Ishikawa (cell line): ENCODE measurements at regions not wholly inside any gene's neighbourhood (a gene's known extent, or its start where the extent isn't known, plus 50 kb on each side); places are given as distances from the start of the nearest gene placed in this dataset.

Experiments
- CEBPB ChIP-seq: IDR thresholded peaks from 2 replicates; pipeline ENCODE4 v1.6.1; 2012
- CREB1 ChIP-seq: IDR thresholded peaks from 2 replicates; pipeline ENCODE4 v1.6.1; 2012; ENCODE audit warnings: low read depth
- EGR1 ChIP-seq: IDR thresholded peaks from 2 replicates; pipeline ENCODE4 v1.6.1; 2012
- EP300 ChIP-seq: IDR thresholded peaks from 2 replicates; pipeline ENCODE4 v1.6.1; 2012; ENCODE audit warnings: borderline replicate concordance
- FOXM1 ChIP-seq: IDR thresholded peaks from 2 replicates; pipeline ENCODE4 v1.6.1; 2012; ENCODE audit warnings: low read depth, borderline replicate concordance
- NFIC ChIP-seq: IDR thresholded peaks from 2 replicates; pipeline ENCODE4 v1.6.1; 2012
- RAD21 ChIP-seq: IDR thresholded peaks from 2 replicates; pipeline ENCODE4 v1.6.1; 2012; ENCODE audit warnings: low read depth
- TAF1 ChIP-seq: IDR thresholded peaks from 2 replicates; pipeline ENCODE4 v1.6.1; 2012; ENCODE audit warnings: low read depth, mild to moderate bottlenecking
- TCF12 ChIP-seq: IDR thresholded peaks from 2 replicates; pipeline ENCODE4 v1.6.1; 2012; ENCODE audit warnings: low read depth
- TEAD4 ChIP-seq: IDR thresholded peaks from 2 replicates; pipeline ENCODE4 v1.6.1; 2012
- YY1 ChIP-seq: IDR thresholded peaks from 2 replicates; pipeline ENCODE4 v1.6.1; 2012; ENCODE audit warnings: low read depth
- ZBTB7A ChIP-seq: IDR thresholded peaks from 2 replicates; pipeline ENCODE4 v1.6.1; 2012; ENCODE audit warnings: low read depth
- TF ChIP-seq, protein P1 (sequence below): IDR thresholded peaks from 2 replicates; pipeline ENCODE4 v1.6.1; 2012; ENCODE audit warnings: low read depth, mild to moderate bottlenecking
- TF ChIP-seq, protein P2 (sequence below): IDR thresholded peaks from 2 replicates; pipeline ENCODE4 v1.6.1; 2012
- TF ChIP-seq, protein P3 (sequence below): IDR thresholded peaks from 2 replicates; pipeline ENCODE4 v1.6.1; 2012

DNA sequence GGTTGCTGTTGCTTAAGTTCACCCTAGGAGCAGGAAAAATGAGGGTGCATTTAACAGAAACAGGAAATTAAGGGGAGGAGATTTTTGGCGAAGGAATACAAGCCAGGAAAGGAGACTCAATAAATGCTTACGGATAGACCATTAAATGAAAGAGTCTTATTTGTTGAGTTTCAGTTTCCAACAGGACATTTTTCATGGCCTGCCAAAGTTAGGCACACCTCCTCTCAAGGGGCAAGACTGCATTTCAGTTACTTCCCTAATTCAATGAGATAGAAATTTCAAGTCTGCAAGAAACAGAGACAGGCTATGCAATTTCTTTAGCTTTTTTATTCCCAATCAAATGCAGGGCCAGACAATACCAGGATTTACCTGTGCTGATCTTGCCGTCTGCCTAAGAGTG is 394.7 kb upstream of the KLHL29 start:
- TF ChIP-seq FOXM1 (no peak), TCF12 (no peak), TAF1 (no peak), EP300 (no peak)

- TF ChIP-seq NFIC, result no peak
- TF ChIP-seq ZBTB7A, result no peak
- TF ChIP-seq, protein P1, sequence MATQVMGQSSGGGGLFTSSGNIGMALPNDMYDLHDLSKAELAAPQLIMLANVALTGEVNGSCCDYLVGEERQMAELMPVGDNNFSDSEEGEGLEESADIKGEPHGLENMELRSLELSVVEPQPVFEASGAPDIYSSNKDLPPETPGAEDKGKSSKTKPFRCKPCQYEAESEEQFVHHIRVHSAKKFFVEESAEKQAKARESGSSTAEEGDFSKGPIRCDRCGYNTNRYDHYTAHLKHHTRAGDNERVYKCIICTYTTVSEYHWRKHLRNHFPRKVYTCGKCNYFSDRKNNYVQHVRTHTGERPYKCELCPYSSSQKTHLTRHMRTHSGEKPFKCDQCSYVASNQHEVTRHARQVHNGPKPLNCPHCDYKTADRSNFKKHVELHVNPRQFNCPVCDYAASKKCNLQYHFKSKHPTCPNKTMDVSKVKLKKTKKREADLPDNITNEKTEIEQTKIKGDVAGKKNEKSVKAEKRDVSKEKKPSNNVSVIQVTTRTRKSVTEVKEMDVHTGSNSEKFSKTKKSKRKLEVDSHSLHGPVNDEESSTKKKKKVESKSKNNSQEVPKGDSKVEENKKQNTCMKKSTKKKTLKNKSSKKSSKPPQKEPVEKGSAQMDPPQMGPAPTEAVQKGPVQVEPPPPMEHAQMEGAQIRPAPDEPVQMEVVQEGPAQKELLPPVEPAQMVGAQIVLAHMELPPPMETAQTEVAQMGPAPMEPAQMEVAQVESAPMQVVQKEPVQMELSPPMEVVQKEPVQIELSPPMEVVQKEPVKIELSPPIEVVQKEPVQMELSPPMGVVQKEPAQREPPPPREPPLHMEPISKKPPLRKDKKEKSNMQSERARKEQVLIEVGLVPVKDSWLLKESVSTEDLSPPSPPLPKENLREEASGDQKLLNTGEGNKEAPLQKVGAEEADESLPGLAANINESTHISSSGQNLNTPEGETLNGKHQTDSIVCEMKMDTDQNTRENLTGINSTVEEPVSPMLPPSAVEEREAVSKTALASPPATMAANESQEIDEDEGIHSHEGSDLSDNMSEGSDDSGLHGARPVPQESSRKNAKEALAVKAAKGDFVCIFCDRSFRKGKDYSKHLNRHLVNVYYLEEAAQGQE, result no peak
- TF ChIP-seq EP300, result no peak
- TF ChIP-seq CREB1, result no peak
- TF ChIP-seq CEBPB, result no peak
- TF ChIP-seq TCF12, result no peak
- TF ChIP-seq FOXM1, result no peak
- TF ChIP-seq, protein P2, sequence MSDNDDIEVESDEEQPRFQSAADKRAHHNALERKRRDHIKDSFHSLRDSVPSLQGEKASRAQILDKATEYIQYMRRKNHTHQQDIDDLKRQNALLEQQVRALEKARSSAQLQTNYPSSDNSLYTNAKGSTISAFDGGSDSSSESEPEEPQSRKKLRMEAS, result no peak
- TF ChIP-seq RAD21, result no peak
- TF ChIP-seq, protein P3, sequence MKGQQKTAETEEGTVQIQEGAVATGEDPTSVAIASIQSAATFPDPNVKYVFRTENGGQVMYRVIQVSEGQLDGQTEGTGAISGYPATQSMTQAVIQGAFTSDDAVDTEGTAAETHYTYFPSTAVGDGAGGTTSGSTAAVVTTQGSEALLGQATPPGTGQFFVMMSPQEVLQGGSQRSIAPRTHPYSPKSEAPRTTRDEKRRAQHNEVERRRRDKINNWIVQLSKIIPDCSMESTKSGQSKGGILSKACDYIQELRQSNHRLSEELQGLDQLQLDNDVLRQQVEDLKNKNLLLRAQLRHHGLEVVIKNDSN, result no peak
- no peak for TF ChIP-seq EGR1
- no peak for TF ChIP-seq TEAD4
- no peak for TF ChIP-seq TAF1
- no peak for TF ChIP-seq YY1
These were observed 393.1 kb upstream of the KLHL29 start for GRCh38 chr2:22991844-22992243.

- TF ChIP-seq, protein P2, result no peak
- TF ChIP-seq EGR1 (no peak), TCF12 (no peak), FOXM1 (no peak), TEAD4 (no peak), TAF1 (no peak), YY1 (no peak), EP300 (no peak)
- TF ChIP-seq, protein P3, result no peak
These were observed 392.5 kb upstream of the KLHL29 start for GRCh38 chr2:22992441-22992840.

- TF ChIP-seq TAF1 (no peak), RAD21 (no peak), TEAD4 (no peak), EGR1 (no peak), YY1 (no peak), CREB1 (no peak), ZBTB7A (no peak), NFIC (no peak), EP300 (no peak), CEBPB (no peak), TCF12 (no peak), FOXM1 (no peak)
- TF ChIP-seq, protein P1, result no peak
- TF ChIP-seq, protein P2, result no peak
- TF ChIP-seq, protein P3, result no peak
These were observed 391.7 kb upstream of the KLHL29 start for GRCh38 chr2:22993250-22993649.

DNA sequence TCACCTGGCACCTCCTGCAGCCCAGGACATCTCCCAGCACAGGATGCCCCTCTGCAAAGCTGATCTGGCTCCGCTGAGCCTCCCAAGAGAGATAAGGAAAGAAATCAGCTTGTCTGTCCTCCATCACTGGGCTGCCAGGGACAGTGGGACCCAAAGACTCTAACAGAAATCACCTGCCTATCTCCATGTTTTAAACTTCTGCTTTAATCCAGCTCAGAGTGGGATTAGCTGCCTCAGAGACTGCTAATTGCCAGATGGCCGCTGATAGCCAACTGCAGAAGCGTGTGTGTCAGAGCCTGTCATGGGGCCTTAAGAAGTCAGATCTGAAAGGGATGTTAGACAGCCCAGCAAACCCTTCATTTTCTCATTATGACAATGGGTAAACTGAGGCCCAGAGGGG is 389.4 kb upstream of the KLHL29 start:
- TF ChIP-seq, protein P3, result no peak
- TF ChIP-seq, protein P2, result no peak
- no peak for TF ChIP-seq CEBPB
- TF ChIP-seq CREB1, result no peak
- TF ChIP-seq, protein P1, result no peak
- TF ChIP-seq ZBTB7A, result no peak
- no peak for TF ChIP-seq TEAD4
- TF ChIP-seq FOXM1, result no peak
- no peak for TF ChIP-seq RAD21
- no peak for TF ChIP-seq TAF1
- no peak for TF ChIP-seq EGR1
- no peak for TF ChIP-seq TCF12
- no peak for TF ChIP-seq YY1
- TF ChIP-seq NFIC, result no peak
- no peak for TF ChIP-seq EP300
